Astrocyte (in vitro differentiated cells and primary cell): ENCODE measurements at regions not wholly inside any gene's neighbourhood (a gene's known extent, or its start where the extent isn't known, plus 50 kb on each side); places are given as distances from the start of the nearest gene placed in this dataset.
A peak's percentile ranks its signal among the peaks of the same experiment; 100 is the strongest.

Source experiments
- DNase-seq: peaks from one replicate; pipeline ENCODE4 v3.0.0-alpha.2; 2010; ENCODE audit warnings: low read depth
- FAIRE-seq: peaks from 2 replicates; lab custom pipeline; 2011; peaks lifted over from hg19 to GRCh38; lab: Jason Lieb, UNC
- H2AFZ ChIP-seq: 2 replicates; pipeline ENCODE4 v1.6.0; 2012; ENCODE audit warnings: low read depth, low read length, inconsistent platforms
- H3K27ac ChIP-seq: 2 replicates; pipeline ENCODE4 v1.5.1; 2011; ENCODE audit warnings: low read depth, low read length, inconsistent platforms
- H3K27me3 ChIP-seq: 2 replicates; pipeline ENCODE4 v1.6.0; 2011; ENCODE audit warnings: low read length, inconsistent platforms; ENCODE audit not compliant: insufficient read depth
- H3K36me3 ChIP-seq: 2 replicates; pipeline ENCODE4 v1.5.1; 2011; ENCODE audit warnings: low read length, inconsistent platforms; ENCODE audit not compliant: insufficient read depth
- H3K4me1 ChIP-seq: 2 replicates; pipeline ENCODE4 v1.5.1; 2011; ENCODE audit warnings: low read length, inconsistent platforms; ENCODE audit not compliant: insufficient read depth
- H3K4me2 ChIP-seq: 2 replicates; pipeline ENCODE4 v1.6.0; 2012; ENCODE audit warnings: low read length, inconsistent platforms
- H3K4me3 ChIP-seq: 2 replicates; pipeline ENCODE4 v1.5.1; 2011; ENCODE audit warnings: low read depth, mild to moderate bottlenecking, low read length, inconsistent platforms; ENCODE audit not compliant: insufficient read depth
- H3K79me2 ChIP-seq: 2 replicates; pipeline ENCODE4 v1.6.0; 2012; ENCODE audit warnings: mild to moderate bottlenecking, low read length, inconsistent platforms; ENCODE audit not compliant: insufficient read depth
- H3K9ac ChIP-seq: 2 replicates; pipeline ENCODE4 v1.6.0; 2012; ENCODE audit warnings: mild to moderate bottlenecking, low read length, inconsistent platforms
- H3K9me3 ChIP-seq: 2 replicates; pipeline ENCODE4 v1.5.1; 2012; ENCODE audit warnings: low read depth, mild to moderate bottlenecking, low read length, inconsistent platforms; ENCODE audit not compliant: insufficient read depth
- H4K20me1 ChIP-seq: 2 replicates; pipeline ENCODE4 v1.6.0; 2012; ENCODE audit warnings: low read length, inconsistent platforms; ENCODE audit not compliant: insufficient read depth
- H3K27ac Mint-ChIP-seq: one replicate; pipeline ENCODE4 v1.8.0; 2021; ENCODE audit warnings: mild to moderate bottlenecking, mixed read lengths; ENCODE audit not compliant: unreplicated experiment
- H3K27me3 Mint-ChIP-seq: one replicate; pipeline ENCODE4 v1.8.0; 2021; ENCODE audit warnings: low read depth, mixed read lengths; ENCODE audit not compliant: unreplicated experiment
- H3K36me3 Mint-ChIP-seq: one replicate; pipeline ENCODE4 v1.8.0; 2021; ENCODE audit warnings: low read depth, mixed read lengths; ENCODE audit not compliant: unreplicated experiment
- H3K4me1 Mint-ChIP-seq: one replicate; pipeline ENCODE4 v1.8.0; 2021; ENCODE audit warnings: low read depth, mixed read lengths; ENCODE audit not compliant: unreplicated experiment
- H3K4me3 Mint-ChIP-seq: one replicate; pipeline ENCODE4 v1.8.0; 2021; ENCODE audit warnings: mild to moderate bottlenecking, moderate library complexity, mixed read lengths; ENCODE audit not compliant: unreplicated experiment
- H3K9me3 Mint-ChIP-seq: one replicate; pipeline ENCODE4 v1.8.0; 2021; ENCODE audit warnings: mild to moderate bottlenecking, mixed read lengths; ENCODE audit not compliant: unreplicated experiment
- EZH2 ChIP-seq: IDR thresholded peaks from 2 replicates; pipeline ENCODE4 v1.6.1; 2012; ENCODE audit warnings: mild to moderate bottlenecking, low read length, inconsistent platforms; ENCODE audit not compliant: insufficient read depth
- TF ChIP-seq, protein P1 (sequence below): IDR thresholded peaks from 2 replicates; pipeline ENCODE4 v1.5.1; 2011; ENCODE audit warnings: low read depth, mild to moderate bottlenecking, inconsistent platforms, low read length, moderate library complexity; ENCODE audit not compliant: insufficient read depth

DNA sequence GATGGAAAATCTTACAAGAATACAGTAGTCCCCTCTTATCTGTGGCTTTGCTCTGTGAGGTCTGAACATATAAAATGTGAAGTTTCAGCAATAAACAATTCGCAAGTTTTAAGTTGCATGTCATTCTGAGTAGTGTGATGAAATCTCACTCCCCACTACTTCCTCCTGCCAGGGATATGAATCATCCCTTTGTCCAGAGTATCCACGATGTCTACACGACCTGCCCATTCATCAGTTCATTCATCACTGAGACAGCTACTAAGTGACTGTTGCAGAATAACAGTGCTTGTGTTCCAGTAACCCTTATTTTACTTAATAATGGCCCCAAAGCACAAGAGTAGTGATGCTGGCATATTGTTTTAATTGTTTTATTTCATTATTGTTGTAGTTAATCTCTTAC, 489.2 kb upstream of the UBE2E2 start:
- H3K4me2 ChIP-seq: peak overlapping the region; percentile 27
- Mint-ChIP-seq H3K27ac (peak overlapping the region; percentile 82), H3K4me3 (no peak overlapping the region), H3K9me3 (peaks cover 14% of the 10 kb centered on the region), H3K27me3 (no peaks in the 10 kb centered on the region), H3K4me1 (peaks cover 13% of the 10 kb centered on the region), H3K36me3 (peaks cover 1% of the 10 kb centered on the region)
- H3K79me2 ChIP-seq: no peaks in the 10 kb centered on the region
- peaks cover 4% of the 10 kb centered on the region for H3K4me1 ChIP-seq
- peak overlapping the region; percentile 10 for H3K27ac ChIP-seq
- TF ChIP-seq, protein P1, sequence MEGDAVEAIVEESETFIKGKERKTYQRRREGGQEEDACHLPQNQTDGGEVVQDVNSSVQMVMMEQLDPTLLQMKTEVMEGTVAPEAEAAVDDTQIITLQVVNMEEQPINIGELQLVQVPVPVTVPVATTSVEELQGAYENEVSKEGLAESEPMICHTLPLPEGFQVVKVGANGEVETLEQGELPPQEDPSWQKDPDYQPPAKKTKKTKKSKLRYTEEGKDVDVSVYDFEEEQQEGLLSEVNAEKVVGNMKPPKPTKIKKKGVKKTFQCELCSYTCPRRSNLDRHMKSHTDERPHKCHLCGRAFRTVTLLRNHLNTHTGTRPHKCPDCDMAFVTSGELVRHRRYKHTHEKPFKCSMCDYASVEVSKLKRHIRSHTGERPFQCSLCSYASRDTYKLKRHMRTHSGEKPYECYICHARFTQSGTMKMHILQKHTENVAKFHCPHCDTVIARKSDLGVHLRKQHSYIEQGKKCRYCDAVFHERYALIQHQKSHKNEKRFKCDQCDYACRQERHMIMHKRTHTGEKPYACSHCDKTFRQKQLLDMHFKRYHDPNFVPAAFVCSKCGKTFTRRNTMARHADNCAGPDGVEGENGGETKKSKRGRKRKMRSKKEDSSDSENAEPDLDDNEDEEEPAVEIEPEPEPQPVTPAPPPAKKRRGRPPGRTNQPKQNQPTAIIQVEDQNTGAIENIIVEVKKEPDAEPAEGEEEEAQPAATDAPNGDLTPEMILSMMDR: no peak
- no peak for TF ChIP-seq EZH2
- FAIRE-seq (peak; percentile 72), DNase-seq (peak; percentile 94)
- no peak overlapping the region for H3K4me3 ChIP-seq
- H4K20me1 ChIP-seq: no peaks in the 10 kb centered on the region
- no peaks in the 10 kb centered on the region for H3K9me3 ChIP-seq
- no peaks in the 10 kb centered on the region for H3K27me3 ChIP-seq
- H3K36me3 ChIP-seq: no peaks in the 10 kb centered on the region
- H3K9ac ChIP-seq: peak overlapping the region; percentile 19
- no peak overlapping the region for H2AFZ ChIP-seq

DNA sequence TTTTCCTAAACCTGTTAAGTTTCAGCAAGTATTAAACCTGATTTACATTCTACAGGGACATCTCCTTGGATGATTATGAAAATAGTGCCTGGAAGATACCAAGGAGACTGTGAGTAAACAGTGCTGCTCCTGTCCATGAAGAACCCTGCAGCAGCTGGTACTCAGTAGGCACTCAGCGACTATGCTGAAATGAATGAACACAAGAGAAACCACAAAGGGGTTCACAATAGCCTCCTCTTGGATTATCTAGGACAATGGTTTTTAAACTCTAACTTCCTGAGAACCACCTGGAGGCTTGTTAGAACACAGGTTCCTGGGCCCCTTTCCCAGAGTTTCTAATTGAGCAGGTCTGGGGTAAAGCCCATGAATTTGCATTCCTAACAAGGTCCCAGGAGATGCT, 488.4 kb upstream of the UBE2E2 start:
- H3K9me3 Mint-ChIP-seq: peaks cover 11% of the 10 kb centered on the region
- Histone ChIP-seq H3K9me3 (no peaks in the 10 kb centered on the region), H4K20me1 (no peaks in the 10 kb centered on the region), H3K4me3 (no peak overlapping the region), H3K27me3 (no peaks in the 10 kb centered on the region), H2AFZ (no peak overlapping the region), H3K36me3 (no peaks in the 10 kb centered on the region), H3K4me1 (peaks cover 4% of the 10 kb centered on the region), H3K9ac (no peak overlapping the region), H3K4me2 (no peak overlapping the region), H3K79me2 (no peaks in the 10 kb centered on the region), H3K27ac (no peak overlapping the region)
- H3K27ac Mint-ChIP-seq: peak overlapping the region; percentile 78
- TF ChIP-seq, protein P1: no peak
- no peak for TF ChIP-seq EZH2
- H3K36me3 Mint-ChIP-seq: peaks cover 1% of the 10 kb centered on the region
- peaks cover 13% of the 10 kb centered on the region for H3K4me1 Mint-ChIP-seq
- no peak for DNase-seq
- no peaks in the 10 kb centered on the region for H3K27me3 Mint-ChIP-seq
- H3K4me3 Mint-ChIP-seq: no peak overlapping the region
- no peak for FAIRE-seq

DNA sequence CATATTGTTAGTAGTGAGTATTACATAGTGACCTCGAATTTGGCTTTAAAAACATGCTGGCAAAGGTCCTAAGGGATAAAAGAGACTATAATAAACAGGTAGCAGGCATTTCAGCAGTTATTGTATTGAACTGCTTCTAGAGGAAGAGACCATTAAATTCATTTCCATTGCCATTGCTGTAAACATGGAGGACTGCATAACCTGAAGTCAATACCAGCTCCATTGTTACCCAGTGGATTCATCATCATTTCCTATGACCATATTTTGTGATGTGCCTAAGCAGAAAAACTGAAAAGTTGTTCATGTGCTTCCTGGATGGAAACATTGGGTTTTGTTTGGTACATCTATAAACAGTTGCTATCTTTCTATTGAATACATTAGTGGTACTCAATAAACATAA, 482.5 kb upstream of the UBE2E2 start:
- DNase-seq (no peak), FAIRE-seq (no peak)
- H3K36me3 ChIP-seq: no peaks in the 10 kb centered on the region
- Mint-ChIP-seq H3K27me3 (no peaks in the 10 kb centered on the region), H3K27ac (no peak overlapping the region), H3K9me3 (no peaks in the 10 kb centered on the region), H3K4me1 (no peaks in the 10 kb centered on the region), H3K36me3 (no peaks in the 10 kb centered on the region), H3K4me3 (no peak overlapping the region)
- H3K4me1 ChIP-seq: no peaks in the 10 kb centered on the region
- no peak for TF ChIP-seq EZH2
- H3K79me2 ChIP-seq: no peaks in the 10 kb centered on the region
- no peak overlapping the region for H3K4me3 ChIP-seq
- no peak overlapping the region for H3K4me2 ChIP-seq
- H3K27ac ChIP-seq: no peak overlapping the region
- H3K27me3 ChIP-seq: no peaks in the 10 kb centered on the region
- no peaks in the 10 kb centered on the region for H4K20me1 ChIP-seq
- H3K9ac ChIP-seq: no peak overlapping the region
- H3K9me3 ChIP-seq: no peaks in the 10 kb centered on the region
- no peak overlapping the region for H2AFZ ChIP-seq
